Neural crest cell (in vitro differentiated cells): ENCODE measurements at regions not wholly inside any gene's neighbourhood (a gene's known extent, or its start where the extent isn't known, plus 50 kb on each side); places are given as distances from the start of the nearest gene placed in this dataset.

ENCODE experiments used
- DNase-seq: peaks from one replicate; pipeline ENCODE4 v3.0.0; 2021; ENCODE audit warnings: low read depth, mixed read lengths, low spot score
- H3K27ac Mint-ChIP-seq: one replicate; pipeline ENCODE4 v1.8.0; 2021; ENCODE audit warnings: mild to moderate bottlenecking, mixed read lengths; ENCODE audit not compliant: unreplicated experiment
- H3K27me3 Mint-ChIP-seq: 2 replicates; pipeline ENCODE4 v1.8.0; 2021; ENCODE audit warnings: low read depth, mild to moderate bottlenecking, mixed read lengths
- H3K36me3 Mint-ChIP-seq: 2 replicates; pipeline ENCODE4 v1.8.0; 2021; ENCODE audit warnings: low read depth, mild to moderate bottlenecking, mixed read lengths
- H3K4me1 Mint-ChIP-seq: 2 replicates; pipeline ENCODE4 v1.8.0; 2021; ENCODE audit warnings: mixed read lengths
- H3K4me3 Mint-ChIP-seq: one replicate; pipeline ENCODE4 v1.8.0; 2021; ENCODE audit warnings: mild to moderate bottlenecking, mixed read lengths
- H3K9me3 Mint-ChIP-seq: 2 replicates; pipeline ENCODE4 v1.8.0; 2021; ENCODE audit warnings: mixed read lengths
- TF ChIP-seq, protein P1 (sequence below): fragments of 200-600 bp; sonication (generic); conservative IDR thresholded peaks from 2 replicates; pipeline ENCODE4 v1.5.0; 2021; ENCODE audit warnings: antibody characterized with exemption, mild to moderate bottlenecking

DNA sequence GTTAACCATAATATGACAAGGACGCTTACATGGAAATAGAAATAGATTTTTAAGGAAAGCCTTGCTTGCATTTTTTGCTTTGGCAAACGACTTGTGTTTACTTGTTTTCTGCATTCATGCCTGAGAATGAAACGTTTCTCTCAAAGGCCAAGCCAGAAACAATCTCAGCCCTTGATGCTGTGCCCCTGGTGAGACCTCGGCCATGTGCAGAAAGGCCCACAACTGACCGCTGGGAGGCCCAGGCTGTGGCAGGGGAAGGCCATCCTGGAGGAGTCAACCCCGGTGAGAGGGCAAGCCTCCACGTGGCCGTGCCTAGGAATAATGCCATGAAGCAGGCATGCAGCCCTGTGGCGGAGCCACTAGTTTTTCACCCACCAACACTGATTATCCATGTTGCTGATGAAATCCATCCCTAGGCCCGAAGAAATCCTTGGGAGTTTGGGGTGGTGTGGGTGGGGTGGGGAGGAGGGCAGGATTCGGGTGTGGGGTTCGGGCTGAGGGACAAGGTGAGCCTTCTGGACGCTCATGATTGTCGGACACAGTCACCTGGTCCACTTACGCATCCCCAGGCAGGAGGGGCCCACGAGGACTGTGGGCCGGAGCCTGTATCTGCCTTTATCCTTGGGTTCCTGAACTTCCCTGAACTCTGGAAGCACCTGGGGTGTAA lies 107.6 kb upstream of the APCDD1 start:
- TF ChIP-seq, protein P1, sequence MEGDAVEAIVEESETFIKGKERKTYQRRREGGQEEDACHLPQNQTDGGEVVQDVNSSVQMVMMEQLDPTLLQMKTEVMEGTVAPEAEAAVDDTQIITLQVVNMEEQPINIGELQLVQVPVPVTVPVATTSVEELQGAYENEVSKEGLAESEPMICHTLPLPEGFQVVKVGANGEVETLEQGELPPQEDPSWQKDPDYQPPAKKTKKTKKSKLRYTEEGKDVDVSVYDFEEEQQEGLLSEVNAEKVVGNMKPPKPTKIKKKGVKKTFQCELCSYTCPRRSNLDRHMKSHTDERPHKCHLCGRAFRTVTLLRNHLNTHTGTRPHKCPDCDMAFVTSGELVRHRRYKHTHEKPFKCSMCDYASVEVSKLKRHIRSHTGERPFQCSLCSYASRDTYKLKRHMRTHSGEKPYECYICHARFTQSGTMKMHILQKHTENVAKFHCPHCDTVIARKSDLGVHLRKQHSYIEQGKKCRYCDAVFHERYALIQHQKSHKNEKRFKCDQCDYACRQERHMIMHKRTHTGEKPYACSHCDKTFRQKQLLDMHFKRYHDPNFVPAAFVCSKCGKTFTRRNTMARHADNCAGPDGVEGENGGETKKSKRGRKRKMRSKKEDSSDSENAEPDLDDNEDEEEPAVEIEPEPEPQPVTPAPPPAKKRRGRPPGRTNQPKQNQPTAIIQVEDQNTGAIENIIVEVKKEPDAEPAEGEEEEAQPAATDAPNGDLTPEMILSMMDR = no peak
- peak overlapping the region; percentile 66 for H3K27ac Mint-ChIP-seq
- no peaks in the 10 kb centered on the region for H3K27me3 Mint-ChIP-seq
- peak; percentile 12 for DNase-seq
- peaks cover 25% of the 10 kb centered on the region for H3K4me1 Mint-ChIP-seq
- no peaks in the 10 kb centered on the region for H3K9me3 Mint-ChIP-seq
- H3K4me3 Mint-ChIP-seq = no peak overlapping the region
- no peaks in the 10 kb centered on the region for H3K36me3 Mint-ChIP-seq

DNA sequence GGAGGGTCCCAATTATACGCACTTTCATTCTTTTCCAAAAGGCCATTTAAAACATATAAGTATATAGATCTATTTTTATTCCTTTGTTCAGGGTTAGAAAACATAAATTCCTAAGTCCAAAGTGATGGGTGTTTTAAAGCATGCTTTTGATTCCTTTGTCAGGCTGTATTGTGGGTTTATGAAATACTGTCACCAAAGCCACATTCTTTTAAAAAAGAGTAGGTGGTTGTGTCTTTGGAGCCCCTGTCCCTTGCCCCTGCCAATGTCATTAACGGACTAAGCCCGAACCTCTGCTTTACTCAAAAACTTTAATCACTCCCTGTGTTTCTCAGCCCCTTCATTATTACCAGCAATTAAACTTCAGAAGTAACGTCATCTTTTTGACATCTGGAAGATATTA lies 104.9 kb upstream of the APCDD1 start:
- no peak for DNase-seq
- Mint-ChIP-seq H3K4me1 (peaks cover 38% of the 10 kb centered on the region), H3K27ac (no peak overlapping the region), H3K4me3 (no peak overlapping the region), H3K9me3 (no peaks in the 10 kb centered on the region), H3K36me3 (no peaks in the 10 kb centered on the region), H3K27me3 (no peaks in the 10 kb centered on the region)
- TF ChIP-seq, protein P1 = no peak

DNA sequence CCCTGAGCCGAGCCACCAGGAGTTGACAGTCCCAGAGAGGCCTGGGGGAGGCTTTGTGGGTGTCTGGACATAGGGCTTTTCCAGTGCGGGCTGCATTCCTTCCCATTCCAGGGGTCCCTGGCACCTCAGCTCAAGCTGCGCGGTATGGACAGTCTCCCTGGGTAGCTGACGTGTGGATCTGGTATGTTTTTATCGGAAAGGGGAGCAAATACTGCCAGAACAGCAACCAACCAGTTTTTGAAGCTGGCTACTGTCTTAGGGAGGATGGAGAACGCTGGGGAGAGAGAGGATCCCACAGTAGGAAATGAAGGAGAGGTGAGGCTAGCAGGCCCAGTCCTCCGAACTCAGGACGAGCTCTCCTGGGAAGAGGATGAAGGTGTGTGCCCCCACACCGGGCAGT lies 103.8 kb upstream of the APCDD1 start:
- Mint-ChIP-seq H3K4me3 (no peak overlapping the region), H3K9me3 (peaks cover 4% of the 10 kb centered on the region), H3K36me3 (no peaks in the 10 kb centered on the region), H3K27me3 (no peaks in the 10 kb centered on the region), H3K4me1 (peaks cover 43% of the 10 kb centered on the region), H3K27ac (no peak overlapping the region)
- TF ChIP-seq, protein P1 = no peak
- DNase-seq = no peak

DNA sequence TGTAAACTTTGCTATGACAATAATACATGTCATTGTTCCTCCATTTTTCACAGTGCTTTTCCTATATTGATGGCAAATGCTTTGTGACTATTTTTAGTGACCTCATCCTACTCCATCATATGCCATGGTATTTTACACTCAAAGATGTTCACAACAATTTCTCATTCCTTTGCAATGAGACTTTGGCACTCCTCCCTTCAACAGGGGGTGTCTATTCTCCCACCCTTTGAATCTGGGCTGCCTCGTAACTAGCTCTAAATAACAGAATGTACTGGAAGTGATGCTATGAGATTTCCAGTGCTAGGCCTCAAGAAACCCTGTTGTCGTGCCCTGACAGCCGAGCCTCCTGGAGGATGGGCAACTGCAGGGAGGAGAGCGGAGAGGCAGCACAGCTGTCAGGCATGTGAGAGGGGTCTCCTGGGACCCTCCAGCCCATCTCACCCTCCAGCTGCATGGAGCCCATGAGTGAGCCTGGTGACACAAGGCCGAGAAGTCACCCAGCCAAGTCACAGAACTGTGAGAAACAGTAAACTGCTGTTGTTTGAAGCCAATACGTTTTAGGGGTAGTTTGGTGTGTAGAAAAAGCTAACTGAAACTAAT lies 103.1 kb upstream of the APCDD1 start:
- DNase-seq = no peak
- TF ChIP-seq, protein P1 = no peak
- Mint-ChIP-seq H3K36me3 (no peaks in the 10 kb centered on the region), H3K9me3 (peaks cover 9% of the 10 kb centered on the region), H3K4me3 (no peak overlapping the region), H3K27me3 (no peaks in the 10 kb centered on the region), H3K4me1 (peaks cover 38% of the 10 kb centered on the region), H3K27ac (no peak overlapping the region)

DNA sequence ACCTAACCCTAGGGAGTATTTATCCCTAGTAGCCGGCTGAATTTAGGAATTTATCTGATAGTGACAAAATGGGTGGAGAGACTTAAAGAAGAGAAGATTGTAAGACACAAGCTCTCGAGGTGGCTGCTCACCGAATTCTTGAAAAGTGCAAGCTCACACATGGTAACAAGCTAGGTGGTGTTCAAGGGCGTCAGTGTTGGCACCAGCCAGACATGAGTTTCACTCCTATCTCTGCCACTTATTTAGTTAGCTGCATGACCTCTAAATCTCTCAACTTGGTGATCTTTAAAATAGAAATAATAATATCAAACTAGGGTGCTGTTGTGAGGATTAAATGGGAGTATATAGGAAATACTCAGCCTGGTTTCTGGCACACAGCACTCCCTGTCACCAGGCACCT lies 102.6 kb upstream of the APCDD1 start:
- Mint-ChIP-seq H3K9me3 (peaks cover 12% of the 10 kb centered on the region), H3K4me3 (no peak overlapping the region), H3K4me1 (peaks cover 34% of the 10 kb centered on the region), H3K36me3 (no peaks in the 10 kb centered on the region), H3K27me3 (no peaks in the 10 kb centered on the region), H3K27ac (no peak overlapping the region)
- TF ChIP-seq, protein P1 = no peak
- no peak for DNase-seq
